OCI-M2 (cell line): ENCODE measurements at regions not wholly inside any gene's neighbourhood (a gene's known extent, or its start where the extent isn't known, plus 50 kb on each side); places are given as distances from the start of the nearest gene placed in this dataset.
"Not testable (repeated sequence)": the region's sequence is repeated elsewhere in the genome, so short reads cannot be mapped to it uniquely, and the experiment has no call there.

ENCODE experiments used
- DNase-seq: peaks from one replicate; lab custom pipeline; 2025; ENCODE audit not compliant: unreplicated experiment; lab: John Stamatoyannopoulos, UW

DNA sequence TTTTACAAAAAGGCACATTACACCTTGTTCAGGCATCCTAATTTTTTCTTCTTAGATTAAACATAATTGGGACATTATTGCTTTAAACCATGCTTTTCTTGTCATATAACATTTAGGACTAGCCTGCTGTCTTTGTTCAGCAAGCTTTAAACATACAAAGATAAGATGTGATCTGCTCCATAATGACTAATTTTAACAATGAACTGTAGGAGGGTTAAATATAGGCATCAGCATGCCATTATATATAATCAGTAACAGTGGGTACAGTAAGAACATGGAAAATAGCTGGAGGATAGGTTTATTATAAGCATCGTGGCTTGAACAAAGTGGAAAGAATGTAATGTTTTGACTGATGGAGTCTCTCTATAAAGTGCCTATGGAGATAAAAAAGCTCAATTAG, 661.7 kb downstream of the SLITRK6 start:
- no peak for DNase-seq

DNA sequence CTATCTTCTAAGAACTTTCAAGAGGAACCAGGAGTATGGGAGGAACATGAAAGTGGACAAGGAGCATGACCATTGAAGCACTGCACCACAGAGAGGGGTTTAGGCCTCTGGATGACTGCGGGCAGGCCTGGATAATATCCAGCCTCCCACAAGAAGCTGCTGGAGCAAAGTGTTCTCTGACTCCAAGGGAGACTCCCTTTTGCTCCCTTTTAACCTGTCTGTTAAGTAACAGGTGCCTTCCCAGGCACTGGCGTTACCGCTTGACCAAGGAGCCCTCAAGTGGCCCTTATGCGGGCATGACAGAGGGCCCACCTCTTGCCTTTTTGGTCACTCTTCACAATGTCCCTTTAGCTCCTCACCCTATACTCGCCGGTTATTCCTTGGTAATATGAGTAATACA, 666.2 kb downstream of the SLITRK6 start:
- no peak for DNase-seq

DNA sequence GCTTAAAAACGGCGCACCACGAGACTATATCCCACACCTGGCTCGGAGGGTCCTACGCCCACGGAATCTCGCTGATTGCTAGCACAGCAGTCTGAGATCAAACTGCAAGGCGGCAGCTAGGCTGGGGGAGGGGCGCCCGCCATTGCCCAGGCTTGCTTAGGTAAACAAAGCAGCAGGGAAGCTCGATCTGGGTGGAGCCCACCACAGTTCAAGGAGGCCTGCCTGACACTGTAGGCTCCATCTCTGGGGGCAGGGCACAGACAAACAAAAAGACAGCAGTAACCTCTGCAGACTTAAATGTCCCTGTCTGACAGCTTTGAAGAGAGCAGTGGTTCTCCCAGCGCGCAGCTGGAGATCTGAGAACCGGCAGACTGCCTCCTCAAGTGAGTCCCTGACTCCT, 675.7 kb downstream of the SLITRK6 start:
- DNase-seq, result not testable (repeated sequence)

DNA sequence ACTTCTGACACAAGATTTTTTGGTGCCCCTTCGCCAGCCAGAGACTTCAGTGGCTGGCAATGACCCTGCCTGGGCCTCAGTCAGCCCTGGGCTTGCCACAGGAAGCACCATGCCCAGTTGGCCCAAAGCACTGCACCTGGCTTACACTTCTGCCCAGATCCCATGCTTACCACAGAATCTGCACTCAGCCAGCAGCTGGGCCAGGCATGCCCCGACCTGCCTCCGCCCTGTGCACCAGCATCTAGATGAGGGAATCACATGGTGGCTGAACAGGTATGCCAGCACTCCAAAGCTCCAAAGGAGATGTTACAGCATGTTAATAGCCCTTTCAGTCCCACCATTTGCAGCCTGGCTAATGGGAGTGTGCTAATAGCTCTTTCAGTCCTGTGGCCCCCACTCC, 690.9 kb downstream of the SLITRK6 start:
- DNase-seq, result no peak

DNA sequence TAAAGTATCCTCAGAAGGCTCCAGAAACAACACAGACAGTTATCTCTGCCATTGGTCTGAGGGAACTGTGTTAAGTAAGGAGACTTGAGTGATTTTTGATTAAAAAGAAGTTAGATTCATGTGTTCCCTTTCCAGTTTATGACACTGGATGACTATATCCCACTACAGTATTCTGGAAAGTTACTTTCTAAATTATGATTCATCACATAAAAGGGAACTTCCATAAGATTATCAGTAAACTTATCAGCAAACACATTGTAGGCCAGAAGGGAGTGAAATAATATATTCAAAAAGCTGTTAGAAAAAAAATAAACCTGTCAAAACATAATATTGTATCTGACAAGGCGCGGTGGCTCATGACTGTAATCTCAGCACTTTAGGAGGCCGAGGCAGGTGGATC, 700.0 kb downstream of the SLITRK6 start:
- no peak for DNase-seq

DNA sequence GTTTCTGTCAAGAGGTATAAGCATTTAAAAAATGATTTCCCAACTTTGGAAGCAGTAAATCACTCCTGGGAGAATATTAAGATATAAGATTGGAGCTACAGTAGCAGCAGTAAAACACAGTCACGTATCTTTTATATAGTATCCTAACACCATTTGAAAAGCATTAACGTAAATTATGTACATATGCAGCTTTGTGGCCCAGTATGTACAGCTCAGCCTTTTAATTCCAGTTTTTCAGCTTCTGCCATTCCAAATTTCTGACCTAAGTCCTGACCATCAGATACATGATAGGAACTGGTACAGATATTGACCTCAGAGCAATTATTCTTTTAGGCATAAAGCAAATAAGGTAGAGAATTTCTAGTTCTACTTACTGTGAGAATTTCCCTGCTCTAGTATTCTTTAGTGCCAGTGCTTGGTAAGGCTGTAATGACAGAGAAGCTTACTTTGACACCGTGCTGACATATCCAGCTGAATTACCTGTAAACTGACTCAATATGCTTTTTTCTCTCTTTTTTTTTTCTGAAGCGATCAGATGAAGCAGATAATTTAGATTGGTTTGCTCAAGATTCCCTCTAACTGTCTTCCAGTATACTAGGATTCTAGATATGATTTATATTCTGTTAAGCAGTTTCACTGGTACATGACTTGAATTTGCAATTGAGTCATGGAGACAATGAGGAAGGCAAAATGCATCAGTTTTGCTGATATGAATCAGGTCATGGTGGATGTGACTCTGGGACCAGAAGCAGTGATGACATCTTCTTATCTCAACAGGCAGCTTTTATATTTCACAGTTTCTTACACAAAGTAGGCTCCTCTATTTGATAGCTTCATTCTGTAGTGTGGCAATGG, 703.6 kb downstream of the SLITRK6 start:
- DNase-seq, result no peak

DNA sequence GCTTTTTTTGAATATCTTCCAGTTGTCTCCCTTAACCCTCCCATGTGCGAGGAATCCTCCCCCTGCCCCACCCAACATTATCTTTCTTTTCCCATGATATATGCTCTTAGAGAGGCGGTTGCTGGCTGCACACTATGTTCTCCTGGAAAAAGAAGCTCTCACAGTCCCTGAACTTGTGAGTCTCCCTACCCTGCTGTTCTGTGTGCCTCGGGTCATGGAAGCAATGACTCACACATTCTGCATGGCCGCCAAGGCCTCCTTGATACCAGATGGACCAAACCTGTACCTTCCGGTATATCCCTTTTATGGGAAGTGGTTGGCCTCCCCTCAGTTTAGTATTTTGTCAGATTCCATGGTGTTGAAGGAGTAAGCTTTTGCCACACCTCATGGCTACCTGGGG, 705.4 kb downstream of the SLITRK6 start:
- DNase-seq, result no peak

DNA sequence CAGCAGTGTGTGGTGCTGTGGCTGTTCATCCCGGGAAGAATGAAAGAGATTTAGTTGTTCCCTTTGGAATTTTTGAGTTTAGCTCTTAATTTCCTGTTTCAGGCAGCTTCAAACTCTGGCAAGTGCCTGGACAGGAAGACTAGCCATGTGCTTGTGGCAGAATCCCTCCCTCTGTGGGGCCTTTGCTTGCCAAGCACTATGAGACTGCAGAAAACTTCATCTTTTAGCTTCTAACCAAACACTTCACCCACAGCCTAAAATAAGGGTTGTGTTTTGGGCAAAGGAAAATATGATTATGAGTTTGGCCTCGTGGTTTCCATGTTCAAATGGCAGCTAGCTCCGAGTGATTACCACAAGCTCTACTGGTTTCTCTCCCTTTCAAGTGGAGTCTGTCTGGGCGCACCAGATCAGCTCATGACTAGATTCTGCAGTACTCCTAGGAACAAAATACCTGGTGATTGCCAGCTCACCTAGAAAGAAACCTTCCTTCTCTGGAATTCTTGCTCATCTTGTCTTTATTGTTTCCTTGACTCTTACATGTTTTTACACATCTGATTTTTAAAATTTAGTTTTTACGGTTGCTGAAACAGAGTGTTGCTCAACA, 707.5 kb downstream of the SLITRK6 start:
- no peak for DNase-seq

DNA sequence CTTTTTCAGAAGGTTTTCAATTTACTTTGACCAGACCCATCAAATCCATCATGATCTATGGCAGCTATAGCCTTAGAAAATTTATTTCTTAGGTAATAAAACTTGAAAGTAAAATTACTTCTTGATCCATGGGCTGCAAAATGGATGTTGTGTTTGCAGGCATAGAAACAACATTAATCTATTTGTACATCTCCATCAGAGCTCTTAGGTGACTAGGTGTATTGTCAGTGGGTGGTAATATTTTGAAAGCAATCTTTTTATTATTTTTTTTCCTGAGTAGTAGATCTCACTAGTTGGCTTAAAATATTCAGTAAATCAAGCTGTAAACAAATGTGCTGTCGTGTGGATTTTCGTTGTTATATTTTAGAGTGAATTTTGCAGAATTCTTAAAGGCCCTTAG, 710.0 kb downstream of the SLITRK6 start:
- no peak for DNase-seq

DNA sequence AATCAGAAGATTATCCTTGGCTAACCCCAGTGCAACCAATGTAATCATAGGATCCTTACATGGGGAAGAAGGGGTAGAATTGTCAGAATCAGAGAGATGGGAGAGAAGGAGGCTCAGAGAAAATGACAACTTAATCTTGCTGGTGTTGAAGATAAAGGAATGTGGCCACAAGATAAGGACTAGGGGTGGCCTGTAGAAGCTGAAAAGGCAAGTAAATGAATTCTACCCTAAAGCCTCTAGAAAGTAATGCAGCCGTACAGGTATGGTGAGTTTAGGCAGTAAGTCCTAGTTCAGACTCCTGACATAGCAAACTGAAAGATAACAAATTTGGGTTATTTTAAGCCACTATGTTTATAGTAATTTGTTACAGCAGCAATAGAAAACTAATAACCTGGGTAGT, 718.5 kb downstream of the SLITRK6 start:
- DNase-seq, result no peak

DNA sequence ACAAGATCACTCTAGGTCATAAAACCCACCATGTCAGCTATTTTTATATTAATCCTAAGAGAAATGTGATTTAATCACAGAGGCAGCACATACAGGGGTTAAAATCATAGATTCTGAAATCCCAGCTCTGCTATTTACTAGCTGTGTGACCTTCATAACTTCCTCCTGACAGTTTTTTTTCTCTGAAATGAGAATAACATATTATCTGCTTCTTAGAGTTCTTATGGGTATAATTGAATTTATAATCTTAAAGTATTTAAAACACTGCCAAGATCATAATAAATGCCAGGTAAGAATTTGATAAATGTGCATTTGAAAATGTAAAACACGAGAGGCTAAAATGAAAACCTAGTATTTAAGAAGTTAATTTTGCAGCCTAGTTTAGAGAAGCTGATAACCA, 722.9 kb downstream of the SLITRK6 start:
- no peak for DNase-seq

DNA sequence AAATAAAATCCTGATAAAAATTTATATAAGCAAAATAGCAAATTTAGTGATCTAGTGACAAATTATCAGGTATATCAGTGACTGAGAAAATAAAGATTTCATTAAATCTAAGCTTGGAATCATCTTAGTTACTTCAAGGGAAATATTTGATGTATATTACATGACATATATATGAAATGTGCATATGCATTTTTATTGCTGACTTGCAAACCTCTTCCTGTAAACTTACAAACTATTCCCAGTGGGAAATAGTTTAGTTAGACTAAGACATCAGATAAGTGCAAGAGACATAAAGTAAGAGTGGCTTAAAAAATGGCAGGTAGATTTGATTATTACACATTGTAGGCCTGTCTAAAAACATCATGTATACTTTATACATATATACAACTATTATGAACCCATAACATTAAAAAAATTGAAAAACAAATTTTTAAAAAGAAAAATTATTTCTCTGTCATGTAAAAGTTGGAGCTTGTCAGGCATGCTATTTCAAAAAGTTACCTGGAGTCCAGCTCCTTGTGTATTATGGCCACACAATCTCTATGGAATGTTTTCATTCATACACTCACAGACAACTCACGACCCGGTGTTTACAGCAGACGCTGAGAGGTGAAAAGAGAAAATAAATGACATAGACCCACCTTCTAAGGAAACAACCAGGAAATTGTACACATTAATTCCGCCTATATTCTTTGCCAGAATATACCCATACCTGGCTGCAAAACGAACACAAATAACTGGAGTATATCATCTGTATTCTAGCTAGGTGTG, 724.5 kb downstream of the SLITRK6 start:
- no peak for DNase-seq

DNA sequence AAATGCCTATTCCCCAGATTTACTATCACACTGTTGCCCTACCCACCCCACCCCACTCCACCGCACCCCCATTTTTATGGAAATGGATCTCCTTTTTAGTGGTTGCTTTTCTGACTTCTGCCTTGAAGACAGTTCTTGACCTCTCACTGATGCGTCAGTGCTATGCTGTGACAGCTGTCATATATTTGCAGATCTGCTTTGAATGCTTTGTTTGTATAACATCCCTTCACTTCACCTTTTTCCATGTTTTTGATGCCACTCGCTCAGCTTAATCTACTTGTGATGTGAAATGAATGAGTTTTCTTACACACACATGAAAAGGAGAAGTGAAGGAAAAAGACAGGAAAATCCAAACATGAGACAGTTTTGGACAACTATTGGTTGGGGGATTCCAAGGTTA, 731.0 kb downstream of the SLITRK6 start:
- DNase-seq, result no peak

DNA sequence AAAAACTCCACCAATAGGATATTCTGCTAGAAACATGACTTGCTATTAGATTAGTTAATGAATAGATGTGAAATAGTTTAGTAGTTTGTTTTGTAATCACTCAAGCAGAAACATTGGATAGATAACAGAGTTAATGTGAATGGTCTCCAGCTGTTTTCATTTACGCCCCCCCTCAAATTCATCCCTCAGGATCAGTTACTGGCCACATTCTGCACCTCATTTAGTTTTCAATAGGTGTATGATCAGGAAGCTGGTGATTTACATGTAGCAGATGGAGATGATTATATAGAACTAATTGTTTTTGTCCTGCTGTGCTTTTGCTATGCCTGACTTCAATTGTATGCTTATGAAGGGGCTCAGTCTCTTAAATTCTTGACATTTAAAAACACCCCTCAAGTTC, 759.0 kb downstream of the SLITRK6 start:
- DNase-seq, result no peak

DNA sequence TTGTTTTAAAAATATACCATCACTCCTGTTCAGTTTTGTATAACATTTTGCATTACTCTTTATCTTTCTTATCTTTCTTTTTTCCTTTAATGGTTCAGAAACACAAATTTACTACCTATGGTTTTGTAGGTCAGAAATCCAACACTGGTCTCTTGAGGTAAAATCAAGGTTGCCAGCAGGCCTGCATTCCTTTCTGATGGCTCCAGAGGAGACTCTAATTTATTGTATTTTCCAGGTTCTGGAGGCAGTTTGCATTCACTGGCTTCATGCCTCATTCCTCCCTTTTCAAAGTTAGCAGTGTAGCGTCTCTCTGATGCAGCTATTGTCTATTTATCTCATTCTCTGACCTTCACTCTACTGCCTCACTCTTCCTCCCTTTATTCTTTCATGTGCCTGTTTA, 767.4 kb downstream of the SLITRK6 start:
- DNase-seq, result no peak

DNA sequence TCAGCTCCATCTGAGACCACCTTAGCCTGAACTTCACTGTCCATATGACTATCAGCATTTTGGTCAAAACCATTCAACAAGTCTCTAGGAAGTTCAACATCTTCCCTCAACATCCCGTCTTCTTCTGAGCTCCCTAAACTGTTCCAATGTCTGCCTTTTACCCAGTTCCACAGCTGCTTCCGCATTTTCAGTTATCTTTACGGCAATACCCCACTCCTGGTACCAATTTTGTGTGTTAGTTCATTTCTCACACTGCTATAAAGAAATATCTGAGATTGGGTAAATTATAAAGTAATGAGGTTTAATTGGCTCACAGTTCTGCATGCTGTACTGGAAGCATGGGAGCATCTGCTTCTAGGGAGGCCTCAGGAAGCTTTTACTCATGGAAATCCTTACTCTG, 771.2 kb downstream of the SLITRK6 start:
- DNase-seq, result no peak

DNA sequence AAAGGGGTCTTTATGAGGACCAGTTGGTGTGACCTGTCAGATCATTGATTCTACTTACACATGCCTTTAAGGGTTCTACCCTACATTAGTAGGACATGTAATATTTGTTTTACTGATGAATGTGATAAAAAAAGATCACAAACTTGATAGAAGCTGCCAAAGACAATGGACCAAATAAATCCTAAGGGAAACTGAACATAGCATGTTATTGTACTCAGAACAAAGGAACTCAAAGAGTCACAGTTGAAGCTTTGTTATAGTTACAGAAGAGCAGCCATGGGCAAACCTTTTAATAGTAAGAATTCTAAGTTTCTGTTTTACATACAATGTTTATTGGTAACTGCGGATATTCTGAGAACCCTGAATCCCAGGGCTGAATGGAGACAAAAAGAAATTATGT, 780.1 kb downstream of the SLITRK6 start:
- DNase-seq, result no peak

DNA sequence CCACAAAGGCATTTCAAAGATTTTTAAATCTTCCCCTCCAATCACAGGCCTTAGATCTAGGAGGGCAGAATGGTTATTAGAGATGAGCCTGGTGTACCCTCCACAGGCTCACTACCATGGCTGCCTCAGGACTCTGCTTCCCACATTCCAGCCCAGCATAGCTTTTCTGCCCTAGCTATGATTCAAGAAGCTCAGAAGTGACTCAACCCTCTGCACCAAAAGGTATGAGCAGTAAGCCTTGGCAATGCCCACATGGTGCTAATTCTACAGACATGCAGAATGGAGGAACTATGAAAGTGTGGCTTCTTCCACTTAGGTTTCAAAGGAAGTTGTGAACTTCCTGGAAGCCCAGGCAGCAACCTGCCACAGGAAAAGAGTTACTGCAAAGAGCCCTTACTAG, 786.2 kb downstream of the SLITRK6 start:
- no peak for DNase-seq

DNA sequence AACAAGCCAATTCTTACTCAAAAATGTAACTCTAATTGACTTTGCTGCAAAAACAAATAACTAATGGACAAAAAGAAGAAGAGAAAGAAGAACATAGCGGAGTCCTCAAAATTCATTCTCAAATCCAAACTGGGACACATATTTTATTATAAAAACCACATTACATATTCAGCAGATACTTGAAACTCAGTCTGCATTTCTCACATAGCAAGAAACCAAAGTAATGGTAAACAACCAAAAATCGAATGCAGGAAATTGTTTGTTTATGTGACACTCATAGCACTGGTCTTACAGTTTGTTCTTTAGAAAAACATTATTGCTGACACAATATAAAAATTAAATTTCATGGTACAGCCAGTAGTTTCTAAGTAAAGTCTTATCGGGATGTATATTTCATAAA, 789.8 kb downstream of the SLITRK6 start:
- DNase-seq, result no peak

DNA sequence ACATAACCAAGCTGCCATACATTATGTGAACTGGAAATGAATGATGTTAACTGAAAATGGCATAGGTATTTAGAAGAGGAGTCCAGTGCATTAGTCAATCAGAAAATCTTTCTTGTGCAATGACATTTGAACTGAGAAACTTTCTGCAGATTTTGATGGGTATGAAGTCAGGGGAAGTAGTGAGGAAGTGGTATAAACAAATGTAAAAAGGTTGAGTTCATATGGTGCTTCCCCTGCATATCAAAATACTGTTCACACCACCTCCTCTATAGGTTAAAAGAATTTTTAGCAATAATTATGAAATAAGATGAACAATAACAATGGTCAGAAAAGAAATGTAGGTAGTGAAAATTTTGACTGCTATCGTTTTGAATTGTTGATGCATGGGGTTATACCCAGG, 800.0 kb downstream of the SLITRK6 start:
- no peak for DNase-seq

DNA sequence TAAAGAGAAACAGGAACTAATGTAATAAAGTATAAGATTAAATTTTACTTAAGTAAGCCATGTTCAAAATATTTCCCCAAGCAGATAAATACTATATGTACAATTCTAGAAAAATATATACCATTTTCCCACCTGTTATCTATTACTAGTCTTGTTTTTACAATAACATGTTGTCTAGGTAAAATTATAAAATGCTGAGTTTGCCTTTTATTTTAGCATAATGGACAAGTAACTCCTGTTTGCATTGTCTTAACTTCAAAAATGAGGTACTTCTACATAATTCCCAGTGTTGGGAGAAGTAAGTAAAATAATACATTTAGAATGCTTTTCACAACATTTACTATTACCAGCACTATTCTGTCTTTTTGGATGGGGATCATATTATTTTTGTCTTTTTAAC, 800.5 kb downstream of the SLITRK6 start:
- no peak for DNase-seq

DNA sequence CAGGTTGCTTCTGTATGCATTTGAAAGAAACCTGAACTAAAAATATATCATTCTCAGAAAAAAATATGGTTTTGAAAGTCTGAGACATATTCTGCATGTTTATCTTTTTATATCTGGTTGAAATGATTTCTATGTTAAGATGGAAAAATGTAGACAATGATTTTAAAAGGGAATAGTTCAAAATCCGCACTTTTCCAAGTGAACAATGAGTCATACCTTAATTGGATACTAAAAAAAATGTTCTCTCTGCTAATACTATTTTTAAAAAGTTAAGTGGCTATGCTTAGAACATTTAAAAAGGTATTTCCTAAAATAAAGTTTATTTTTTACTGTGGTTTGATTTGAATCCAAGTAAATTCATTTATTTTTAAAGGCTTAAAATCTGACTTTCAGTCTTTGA, 801.4 kb downstream of the SLITRK6 start:
- DNase-seq, result no peak
